SK-N-SH treated with all-trans-retinoic acid at 6 μM for 48 hours (cell line): ENCODE measurements at regions not wholly inside any gene's neighbourhood (a gene's known extent, or its start where the extent isn't known, plus 50 kb on each side); places are given as distances from the start of the nearest gene placed in this dataset.

Experiments used
- ARNTL ChIP-seq: fragments of 450-650 bp; formaldehyde crosslinking; IDR thresholded peaks from 2 replicates; pipeline ENCODE4 v1.5.0; 2020; ENCODE audit warnings: low read depth, mild to moderate bottlenecking, moderate library complexity, borderline replicate concordance
- CSRNP3 ChIP-seq: fragments of 250-450 bp; sonication (Bioruptor Pico); IDR thresholded peaks from 2 replicates; pipeline ENCODE4 v1.5.1; 2021; ENCODE audit warnings: mild to moderate bottlenecking, moderate library complexity
- ESRRG ChIP-seq: fragments of 250-450 bp; sonication (Bioruptor Pico); IDR thresholded peaks from 2 replicates; pipeline ENCODE4 v1.6.1; 2021; ENCODE audit warnings: mild to moderate bottlenecking
- PPARA ChIP-seq: fragments of 250-450 bp; sonication (Bioruptor Pico); IDR thresholded peaks from 2 replicates; pipeline ENCODE4 v1.5.0; 2020; ENCODE audit warnings: mild to moderate bottlenecking, borderline replicate concordance
- TCF4 ChIP-seq: fragments of 250-450 bp; sonication (Bioruptor Pico); IDR thresholded peaks from 2 replicates; pipeline ENCODE4 v1.8.0; 2021; ENCODE audit warnings: mild to moderate bottlenecking, moderate library complexity, borderline replicate concordance
- TSHZ2 ChIP-seq: fragments of 250-450 bp; sonication (Bioruptor Pico); IDR thresholded peaks from 2 replicates; pipeline ENCODE4 v1.5.0; 2020; ENCODE audit warnings: mild to moderate bottlenecking, moderate library complexity
- ZFP3 ChIP-seq: fragments of 250-450 bp; sonication (Bioruptor Pico); IDR thresholded peaks from 2 replicates; pipeline ENCODE4 v1.5.0; 2020; ENCODE audit warnings: mild to moderate bottlenecking, moderate library complexity
- ZFP30 ChIP-seq: fragments of 450-650 bp; formaldehyde crosslinking; IDR thresholded peaks from 2 replicates; pipeline ENCODE4 v1.5.0; 2022; ENCODE audit warnings: mild to moderate bottlenecking, moderate library complexity
- TF ChIP-seq, protein P1 (sequence below): fragments of 250-450 bp; sonication (Bioruptor Pico); IDR thresholded peaks from 2 replicates; pipeline ENCODE4 v1.8.0; 2021; ENCODE audit warnings: low read depth, mild to moderate bottlenecking, moderate library complexity, borderline replicate concordance
- TF ChIP-seq, protein P2 (sequence below): fragments of 250-450 bp; sonication (Bioruptor Pico); IDR thresholded peaks from 2 replicates; pipeline ENCODE4 v1.8.0; 2020; ENCODE audit warnings: mild to moderate bottlenecking, moderate library complexity, borderline replicate concordance

- no peak for TF ChIP-seq ZFP30 (CRISPR knock-in tag)
- TF ChIP-seq, protein P1, sequence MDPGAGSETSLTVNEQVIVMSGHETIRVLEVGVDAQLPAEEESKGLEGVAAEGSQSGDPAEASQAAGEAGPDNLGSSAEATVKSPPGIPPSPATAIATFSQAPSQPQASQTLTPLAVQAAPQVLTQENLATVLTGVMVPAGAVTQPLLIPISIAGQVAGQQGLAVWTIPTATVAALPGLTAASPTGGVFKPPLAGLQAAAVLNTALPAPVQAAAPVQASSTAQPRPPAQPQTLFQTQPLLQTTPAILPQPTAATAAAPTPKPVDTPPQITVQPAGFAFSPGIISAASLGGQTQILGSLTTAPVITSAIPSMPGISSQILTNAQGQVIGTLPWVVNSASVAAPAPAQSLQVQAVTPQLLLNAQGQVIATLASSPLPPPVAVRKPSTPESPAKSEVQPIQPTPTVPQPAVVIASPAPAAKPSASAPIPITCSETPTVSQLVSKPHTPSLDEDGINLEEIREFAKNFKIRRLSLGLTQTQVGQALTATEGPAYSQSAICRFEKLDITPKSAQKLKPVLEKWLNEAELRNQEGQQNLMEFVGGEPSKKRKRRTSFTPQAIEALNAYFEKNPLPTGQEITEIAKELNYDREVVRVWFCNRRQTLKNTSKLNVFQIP (CRISPR knock-in tag) = no peak
- no peak for TF ChIP-seq ARNTL (CRISPR knock-in tag)
- no peak for TF ChIP-seq ZFP3 (CRISPR knock-in tag)
- no peak for TF ChIP-seq TSHZ2 (CRISPR knock-in tag)
- TF ChIP-seq, protein P2, sequence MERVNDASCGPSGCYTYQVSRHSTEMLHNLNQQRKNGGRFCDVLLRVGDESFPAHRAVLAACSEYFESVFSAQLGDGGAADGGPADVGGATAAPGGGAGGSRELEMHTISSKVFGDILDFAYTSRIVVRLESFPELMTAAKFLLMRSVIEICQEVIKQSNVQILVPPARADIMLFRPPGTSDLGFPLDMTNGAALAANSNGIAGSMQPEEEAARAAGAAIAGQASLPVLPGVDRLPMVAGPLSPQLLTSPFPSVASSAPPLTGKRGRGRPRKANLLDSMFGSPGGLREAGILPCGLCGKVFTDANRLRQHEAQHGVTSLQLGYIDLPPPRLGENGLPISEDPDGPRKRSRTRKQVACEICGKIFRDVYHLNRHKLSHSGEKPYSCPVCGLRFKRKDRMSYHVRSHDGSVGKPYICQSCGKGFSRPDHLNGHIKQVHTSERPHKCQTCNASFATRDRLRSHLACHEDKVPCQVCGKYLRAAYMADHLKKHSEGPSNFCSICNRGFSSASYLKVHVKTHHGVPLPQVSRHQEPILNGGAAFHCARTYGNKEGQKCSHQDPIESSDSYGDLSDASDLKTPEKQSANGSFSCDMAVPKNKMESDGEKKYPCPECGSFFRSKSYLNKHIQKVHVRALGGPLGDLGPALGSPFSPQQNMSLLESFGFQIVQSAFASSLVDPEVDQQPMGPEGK (CRISPR knock-in tag) = no peak
- TF ChIP-seq CSRNP3 (CRISPR knock-in tag) = no peak
- no peak for TF ChIP-seq ESRRG (CRISPR knock-in tag)
- TF ChIP-seq PPARA = no peak
- TF ChIP-seq TCF4 (CRISPR knock-in tag) = no peak
Measured at GRCh38 chr18:4631239-4631638, 176.1 kb upstream of the DLGAP1 start.
